GM12872 (cell line): ENCODE measurements at regions not wholly inside any gene's neighbourhood (a gene's known extent, or its start where the extent isn't known, plus 50 kb on each side); places are given as distances from the start of the nearest gene placed in this dataset.
A peak's percentile ranks its signal among the peaks of the same experiment; 100 is the strongest.

ENCODE experiments used
- TF ChIP-seq, protein P1 (sequence below): IDR thresholded peaks from 3 replicates; pipeline ENCODE4 v1.5.1; 2011; ENCODE audit warnings: low read depth, mild to moderate bottlenecking, low read length, moderate library complexity; ENCODE audit not compliant: insufficient read depth

DNA sequence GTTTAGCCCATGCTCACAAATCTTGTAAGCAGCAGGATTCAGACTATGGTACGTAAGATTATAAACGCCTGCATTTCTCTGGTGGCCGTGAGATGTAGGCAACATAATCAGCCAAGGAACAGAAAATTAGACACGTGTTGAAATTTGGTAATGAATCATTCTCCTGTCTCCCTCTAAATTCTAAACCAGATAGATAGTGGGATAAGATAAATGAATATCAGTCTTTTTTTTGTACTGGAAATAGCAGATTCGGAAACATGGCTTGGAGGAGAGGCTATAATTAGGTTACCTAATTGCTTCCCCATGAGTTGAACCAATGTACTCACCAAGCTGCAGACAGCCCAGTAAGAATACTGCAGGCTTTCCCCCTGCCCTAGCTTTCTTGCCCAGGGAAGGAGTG lies 172.3 kb downstream of the TGFB2 start:
- TF ChIP-seq, protein P1, sequence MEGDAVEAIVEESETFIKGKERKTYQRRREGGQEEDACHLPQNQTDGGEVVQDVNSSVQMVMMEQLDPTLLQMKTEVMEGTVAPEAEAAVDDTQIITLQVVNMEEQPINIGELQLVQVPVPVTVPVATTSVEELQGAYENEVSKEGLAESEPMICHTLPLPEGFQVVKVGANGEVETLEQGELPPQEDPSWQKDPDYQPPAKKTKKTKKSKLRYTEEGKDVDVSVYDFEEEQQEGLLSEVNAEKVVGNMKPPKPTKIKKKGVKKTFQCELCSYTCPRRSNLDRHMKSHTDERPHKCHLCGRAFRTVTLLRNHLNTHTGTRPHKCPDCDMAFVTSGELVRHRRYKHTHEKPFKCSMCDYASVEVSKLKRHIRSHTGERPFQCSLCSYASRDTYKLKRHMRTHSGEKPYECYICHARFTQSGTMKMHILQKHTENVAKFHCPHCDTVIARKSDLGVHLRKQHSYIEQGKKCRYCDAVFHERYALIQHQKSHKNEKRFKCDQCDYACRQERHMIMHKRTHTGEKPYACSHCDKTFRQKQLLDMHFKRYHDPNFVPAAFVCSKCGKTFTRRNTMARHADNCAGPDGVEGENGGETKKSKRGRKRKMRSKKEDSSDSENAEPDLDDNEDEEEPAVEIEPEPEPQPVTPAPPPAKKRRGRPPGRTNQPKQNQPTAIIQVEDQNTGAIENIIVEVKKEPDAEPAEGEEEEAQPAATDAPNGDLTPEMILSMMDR: no peak

DNA sequence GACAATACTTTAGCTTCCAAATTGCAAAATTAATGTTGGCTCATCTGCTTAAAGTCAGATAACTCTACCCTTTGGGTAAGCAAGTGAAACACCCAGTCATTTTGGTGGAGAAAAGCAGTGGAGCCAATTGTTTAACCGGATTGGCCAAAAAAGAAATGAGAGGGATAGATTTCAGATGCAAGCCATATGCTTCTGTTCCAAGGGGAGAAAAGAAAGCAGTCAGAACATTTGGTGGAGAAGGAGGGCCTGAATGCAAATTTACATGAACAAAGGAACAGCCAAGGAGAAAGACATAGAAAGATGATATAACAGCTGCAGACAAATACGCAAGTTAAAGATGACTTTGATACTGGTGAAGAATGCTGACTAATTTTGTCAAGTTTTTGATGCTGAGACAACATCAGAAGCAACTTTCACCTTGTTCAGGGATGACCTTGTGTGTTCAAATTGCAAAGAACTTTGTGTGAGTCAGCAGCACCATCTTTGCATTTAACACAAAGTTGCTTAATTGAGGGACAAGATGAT lies 173.1 kb downstream of the TGFB2 start:
- TF ChIP-seq, protein P1: no peak

DNA sequence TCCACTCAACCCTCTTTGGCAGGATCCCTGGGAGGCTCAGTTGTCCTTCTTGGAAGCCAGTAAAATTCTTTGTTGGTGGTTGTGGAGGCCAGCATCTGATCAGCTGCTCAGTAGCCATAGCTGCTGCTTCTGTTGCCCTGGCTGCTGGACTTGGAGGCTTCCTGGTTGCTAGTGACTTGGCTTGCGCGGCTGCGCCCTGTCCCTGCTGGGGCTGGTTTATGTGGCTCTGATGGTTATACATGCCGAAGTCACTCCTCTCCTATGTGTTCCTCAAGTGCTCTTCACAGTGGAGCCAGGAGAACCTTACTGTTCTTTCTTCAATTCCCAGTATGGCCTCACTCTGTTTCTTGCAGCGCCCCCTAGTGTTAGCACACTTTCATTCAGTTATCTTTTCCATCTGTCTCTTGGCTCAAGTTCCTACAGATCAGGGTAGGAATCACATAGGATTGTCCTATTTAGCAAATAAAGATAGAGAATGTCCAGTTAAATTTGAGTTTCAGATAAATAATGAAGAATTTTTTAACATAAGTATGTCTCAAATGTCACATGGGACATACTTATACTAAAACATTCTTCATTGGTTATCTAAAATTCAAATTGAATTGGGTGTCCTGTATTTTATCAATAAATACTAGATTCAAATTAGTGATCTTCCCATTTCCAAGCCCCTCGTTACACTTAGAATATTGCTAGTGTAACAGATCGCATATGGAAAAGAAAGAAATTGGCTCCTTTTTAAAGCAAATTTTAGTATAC lies 176.5 kb downstream of the TGFB2 start:
- TF ChIP-seq, protein P1: peak; percentile 70

DNA sequence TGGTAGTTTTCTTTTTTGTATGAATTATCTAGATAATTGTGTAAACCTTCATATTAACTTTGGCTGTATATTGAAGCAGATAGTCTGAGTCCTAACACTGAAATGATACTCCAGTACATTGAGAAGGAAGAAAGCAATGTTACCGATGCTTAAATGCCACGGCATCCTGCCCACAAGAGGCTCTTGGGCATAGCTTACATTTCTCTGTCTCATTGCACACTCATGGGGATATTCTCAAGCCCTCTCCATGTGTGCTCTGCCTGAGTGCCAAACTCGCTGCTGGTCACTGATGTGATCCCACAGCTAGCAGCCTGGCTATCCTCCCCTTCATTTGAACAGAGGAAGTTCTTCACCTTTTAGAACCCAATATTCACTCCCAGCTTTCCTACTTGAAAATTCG lies 179.4 kb downstream of the TGFB2 start:
- TF ChIP-seq, protein P1: no peak

DNA sequence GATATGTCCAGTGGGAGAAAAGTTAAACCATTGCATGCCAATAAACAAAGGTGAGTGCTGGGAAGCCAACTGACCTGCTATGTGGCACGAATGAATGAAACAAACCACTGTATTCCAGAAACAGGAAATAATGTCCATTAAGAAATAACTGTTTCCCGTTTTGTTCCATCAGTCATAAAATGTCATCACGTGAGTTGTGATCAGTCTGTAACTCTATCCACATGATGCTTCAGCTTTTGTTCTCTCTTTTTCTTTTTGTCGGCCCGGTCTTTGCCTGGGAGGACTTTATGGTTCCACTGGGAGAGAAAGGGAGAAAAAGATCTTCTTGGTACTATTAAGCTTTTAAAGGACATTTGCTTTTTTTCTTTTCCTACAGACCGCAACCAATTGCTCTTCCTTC lies 179.9 kb downstream of the TGFB2 start:
- TF ChIP-seq, protein P1: no peak

DNA sequence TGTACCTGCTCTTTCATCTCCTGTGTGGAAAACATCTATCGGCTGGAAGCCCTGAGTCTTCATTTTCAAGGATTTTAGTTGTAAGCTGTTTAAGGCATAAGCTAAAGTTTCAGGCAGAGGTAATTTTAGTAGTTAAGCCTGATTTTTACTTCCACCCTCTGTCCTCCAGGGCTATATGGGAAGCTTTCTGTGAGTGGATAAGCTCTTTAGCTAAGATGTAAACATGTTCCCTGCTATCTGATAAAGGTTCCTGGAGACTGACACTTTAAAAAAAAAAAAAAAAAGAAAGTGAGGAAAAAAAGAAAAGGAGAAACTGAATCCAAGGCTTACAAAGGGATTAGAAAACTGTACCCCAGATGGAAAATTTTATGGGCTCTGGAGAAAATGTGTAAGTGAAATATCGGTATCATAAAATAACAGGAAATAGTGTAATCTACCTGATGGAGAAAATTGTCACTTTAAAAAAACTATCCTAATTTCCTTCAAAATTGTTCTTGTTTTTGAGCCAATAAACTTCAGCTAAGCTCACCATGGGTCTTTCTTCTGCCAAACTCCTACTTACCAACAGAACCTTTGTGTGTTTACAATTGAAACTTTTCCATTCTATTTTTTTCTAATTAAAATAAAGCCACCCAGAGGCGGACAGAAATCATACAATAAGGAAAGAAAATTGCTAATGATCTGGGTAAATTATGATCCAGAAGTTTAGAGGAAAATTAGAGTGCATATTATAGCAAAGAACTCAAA lies 180.5 kb downstream of the TGFB2 start:
- TF ChIP-seq, protein P1: no peak

DNA sequence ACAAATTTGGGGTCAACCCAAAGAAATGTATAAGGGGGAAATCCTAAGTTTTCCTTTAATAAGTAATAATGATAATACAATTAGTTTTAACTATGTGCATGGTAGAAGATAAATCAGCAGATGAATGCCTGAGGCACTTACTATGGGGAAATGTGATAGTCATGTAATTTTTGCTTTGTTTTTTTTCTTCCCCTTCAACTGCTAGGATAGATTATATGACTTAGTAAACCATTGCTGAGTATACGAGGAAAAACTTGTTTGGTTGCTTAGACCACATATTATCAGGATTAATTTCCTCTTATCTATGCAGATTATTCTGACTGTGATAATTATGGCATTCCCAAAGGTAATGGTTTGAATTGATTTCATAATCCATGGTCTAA lies 181.1 kb downstream of the TGFB2 start:
- TF ChIP-seq, protein P1: no peak
